Liver (tissue), 8 donors: ENCODE measurements at regions not wholly inside any gene's neighbourhood (a gene's known extent, or its start where the extent isn't known, plus 50 kb on each side); places are given as distances from the start of the nearest gene placed in this dataset.

Experiments
- DNase-seq: peaks from one replicate; pipeline ENCODE4 v3.0.0-alpha.2; 2017; ENCODE audit warnings: low spot score
- H3K27ac ChIP-seq, 2 donors: one replicate each; pipeline ENCODE4 v1.7.0; 2013; ENCODE audit warnings: inconsistent platforms in 2 of 2, low read length in 2 of 2, control low read depth in 1 of 2, low read depth in 1 of 2, mild to moderate bottlenecking in 1 of 2
- H3K27me3 ChIP-seq, 4 donors: one replicate each; pipeline versions ENCODE4 v1.6.1 to v1.7.0; 2013; ENCODE audit warnings: low read length in 3 of 4, inconsistent platforms in 1 of 4, mild to moderate bottlenecking in 1 of 4, moderate library complexity in 1 of 4; ENCODE audit not compliant: control insufficient read depth in 4 of 4, insufficient read depth in 4 of 4
- H3K36me3 ChIP-seq, 4 donors: one replicate each; pipeline versions ENCODE4 v1.6.1 to v1.7.0; 2013; ENCODE audit warnings: low read length in 3 of 4, mild to moderate bottlenecking in 3 of 4, low read depth in 1 of 4, moderate library complexity in 1 of 4; ENCODE audit not compliant: control insufficient read depth in 4 of 4, insufficient read depth in 3 of 4
- H3K4me1 ChIP-seq, 4 donors: one replicate each; pipeline versions ENCODE4 v1.6.1 to v1.7.0; 2013; ENCODE audit warnings: low read length in 3 of 4, mild to moderate bottlenecking in 3 of 4, moderate library complexity in 1 of 4; ENCODE audit not compliant: control insufficient read depth in 4 of 4, insufficient read depth in 4 of 4
- H3K4me3 ChIP-seq, 3 donors: one replicate each; pipeline versions ENCODE4 v1.6.1 to v1.7.0; 2013; ENCODE audit warnings: low read length in 3 of 3, control low read depth in 1 of 3, low read depth in 1 of 3, mild to moderate bottlenecking in 1 of 3
- H3K9ac ChIP-seq, 2 donors: one replicate each; pipeline ENCODE4 v1.7.0; 2013; ENCODE audit warnings: low read length in 2 of 2, mild to moderate bottlenecking in 2 of 2, moderate library complexity in 2 of 2, control low read depth in 1 of 2, low read depth in 1 of 2
- H3K9me3 ChIP-seq, 4 donors: one replicate each; pipeline versions ENCODE4 v1.6.1 to v1.7.0; 2013; ENCODE audit warnings: low read length in 3 of 4; ENCODE audit not compliant: control insufficient read depth in 4 of 4
- ATF3 ChIP-seq: IDR thresholded peaks from 2 replicates; pipeline ENCODE4 v1.6.1; 2016; ENCODE audit warnings: antibody characterized with exemption
- CTCF ChIP-seq: fragments of 150-350 bp; IDR thresholded peaks from 2 replicates; pipeline ENCODE4 v1.5.1; 2017; ENCODE audit warnings: improper control_type of control experiment, low read depth, low read length; ENCODE audit not compliant: missing input control
- EGR1 ChIP-seq, 2 donors: IDR thresholded peaks; 2 replicates each; pipeline ENCODE4 v1.6.1; 2016 to 2018; ENCODE audit warnings: antibody characterized with exemption in 2 of 2, low read depth in 2 of 2
- FOXA2 ChIP-seq: IDR thresholded peaks from 2 replicates; pipeline ENCODE4 v1.6.1; 2016; ENCODE audit warnings: antibody characterized with exemption
- HNF4A ChIP-seq, 2 donors: conservative IDR thresholded peaks; 2 replicates each; pipeline ENCODE4 v1.6.1; 2016; ENCODE audit warnings: antibody characterized with exemption in 2 of 2, mild to moderate bottlenecking in 2 of 2
- JUND ChIP-seq, 2 donors: IDR thresholded peaks; 2 replicates each; pipeline ENCODE4 v1.6.1; 2016; ENCODE audit warnings: antibody characterized with exemption in 2 of 2
- MAX ChIP-seq: IDR thresholded peaks from 2 replicates; pipeline ENCODE4 v1.6.1; 2016; ENCODE audit warnings: antibody characterized with exemption
- NR2F2 ChIP-seq: IDR thresholded peaks from 2 replicates; pipeline ENCODE4 v1.6.1; 2016; ENCODE audit warnings: antibody characterized with exemption
- RAD21 ChIP-seq, 2 donors: IDR thresholded peaks; 2 replicates each; pipeline ENCODE4 v1.6.1; 2016; ENCODE audit warnings: antibody characterized with exemption in 2 of 2, mild to moderate bottlenecking in 2 of 2
- REST ChIP-seq: IDR thresholded peaks from 2 replicates; pipeline ENCODE4 v1.6.1; 2016; ENCODE audit warnings: antibody characterized with exemption, mild to moderate bottlenecking
- RXRA ChIP-seq, 2 donors: IDR thresholded peaks; 2 replicates each; pipeline ENCODE4 v1.6.1; 2017 to 2018; ENCODE audit warnings: antibody characterized with exemption in 2 of 2, mild to moderate bottlenecking in 1 of 2
- SP1 ChIP-seq: IDR thresholded peaks from 2 replicates; pipeline ENCODE4 v1.6.1; 2018; ENCODE audit warnings: antibody characterized with exemption, mild to moderate bottlenecking
- TAF1 ChIP-seq: conservative IDR thresholded peaks from 2 replicates; pipeline ENCODE4 v1.6.1; 2016; ENCODE audit warnings: antibody characterized with exemption, mild to moderate bottlenecking
- YY1 ChIP-seq: IDR thresholded peaks from 2 replicates; pipeline ENCODE4 v1.6.1; 2016; ENCODE audit warnings: antibody characterized with exemption, mild to moderate bottlenecking
- ZBTB33 ChIP-seq: IDR thresholded peaks from 2 replicates; pipeline ENCODE4 v1.6.1; 2016; ENCODE audit warnings: antibody characterized with exemption
- WGBS: extraction: QIAGEN DNeasy Blood & Tissue Kit; methylation state at CpG from one replicate; pipeline ENCODE4 v1.1.7; 2013; 5-methylcytosine and 5-hydroxymethylcytosine counted together
- donor health status: healthy.
- donor health status: healthy.
- donor health status: healthy.
- donor health status: healthy.
- donor health status: healthy.

- Histone ChIP-seq H3K9ac (no peak overlapping the region), H3K36me3 (no peaks in the 10 kb centered on the region)
Measured at GRCh38 chr2:60312618-60313017, 240.8 kb downstream of the BCL11A start.

GRCh38 chr2:60311524-60311923 lies 241.9 kb downstream of the BCL11A start:
- no peak overlapping the region for H3K9ac ChIP-seq
- H3K9me3 ChIP-seq, result no peaks in the 10 kb centered on the region
- DNase-seq, result no peak
- WGBS, result 90% methylated on average over 1 of the region's 1 CpG
- no peaks in the 10 kb centered on the region for H3K27me3 ChIP-seq
- no peak overlapping the region for H3K27ac ChIP-seq
- no peaks in the 10 kb centered on the region for H3K36me3 ChIP-seq
- H3K4me3 ChIP-seq, result no peak overlapping the region
- H3K4me1 ChIP-seq, result peaks cover 0 to 10% (median 2%) of the 10 kb centered on the region in 4 donors
- no peak for TF ChIP-seq NR2F2
- no peak for TF ChIP-seq HNF4A (conservative IDR thresholded peaks at IDR 0.05)
- no peak for TF ChIP-seq RAD21 (IDR thresholded peaks at IDR 0.05)
- TF ChIP-seq FOXA2, result no peak
- TF ChIP-seq MAX, result no peak
- no peak for TF ChIP-seq EGR1 (IDR thresholded peaks at IDR 0.05; ENCODE audit: low read depth in 2 of 2)
- no peak for TF ChIP-seq TAF1
- no peak for TF ChIP-seq SP1
- no peak for TF ChIP-seq REST
- TF ChIP-seq ZBTB33, result no peak

More at GRCh38 chr2:60312618-60313017, 240.8 kb downstream of the BCL11A start:
- TF ChIP-seq CTCF (no peak), EGR1 (IDR thresholded peaks at IDR 0.05; ENCODE audit: low read depth in 2 of 2) (no peak), SP1 (no peak), JUND (IDR thresholded peaks at IDR 0.05) (no peak), ATF3 (no peak), NR2F2 (no peak), MAX (no peak), RAD21 (IDR thresholded peaks at IDR 0.05) (no peak), YY1 (no peak), RXRA (IDR thresholded peaks at IDR 0.05) (no peak), HNF4A (conservative IDR thresholded peaks at IDR 0.05) (no peak), ZBTB33 (no peak)
- Histone ChIP-seq H3K27me3 (no peaks in the 10 kb centered on the region), H3K4me3 (no peak overlapping the region), H3K9me3 (no peaks in the 10 kb centered on the region), H3K4me1 (peaks cover 0 to 18% (median 12%) of the 10 kb centered on the region in 4 donors), H3K27ac (no peak overlapping the region)
- DNase-seq, result no peak
- 94% methylated on average over 1 of the region's 1 CpG for WGBS
